OCI-LY7 (cell line): ENCODE measurements at regions not wholly inside any gene's neighbourhood (a gene's known extent, or its start where the extent isn't known, plus 50 kb on each side); places are given as distances from the start of the nearest gene placed in this dataset.

Source experiments
- BruUV-seq: library from RNA; stranded (reverse); fragments of 400-500 nt; replicated peaks from 2 replicates; lab custom pipeline; 2021; lab: Mats Ljungman, UMichigan
- CTCF ChIA-PET: fragments of 300-600 bp; sonication (Branson Sonifier 250); formaldehyde crosslinking; loops from one replicate; lab custom pipeline; 2022; ENCODE audit warnings: antibody characterized with exemption; ENCODE audit not compliant: unreplicated experiment; lab: Charles Lee
- POLR2A ChIA-PET: fragments of 300-600 bp; sonication (Branson Sonifier 250); formaldehyde crosslinking; loops from one replicate; lab custom pipeline; 2022; ENCODE audit warnings: antibody characterized with exemption; lab: Charles Lee
- DNase-seq: peaks from one replicate; pipeline ENCODE4 v3.0.0-alpha.2; 2015; ENCODE audit warnings: low spot score
- H2AFZ ChIP-seq: fragments of 200-600 bp; sonication (generic), shearing (Covaris generic); 2 replicates; pipeline ENCODE4 v1.6.1; 2014; ENCODE audit warnings: mild to moderate bottlenecking, antibody characterized with exemption, low read length, moderate library complexity
- H3K27ac ChIP-seq: fragments of 200-600 bp; sonication (generic); 2 replicates; pipeline ENCODE4 v1.5.1; 2014; ENCODE audit warnings: mixed run types, low read depth, mild to moderate bottlenecking, moderate library complexity, low read length, inconsistent platforms; ENCODE audit not compliant: poor library complexity, severe bottlenecking
- H3K36me3 ChIP-seq: fragments of 200-600 bp; sonication (generic); 2 replicates; pipeline ENCODE4 v1.6.1; 2014; ENCODE audit warnings: mild to moderate bottlenecking, antibody characterized with exemption, low read length, moderate library complexity, mixed read lengths; ENCODE audit not compliant: insufficient read depth
- H3K4me1 ChIP-seq: fragments of 200-600 bp; sonication (generic); 2 replicates; pipeline ENCODE4 v1.5.1; 2014; ENCODE audit warnings: mild to moderate bottlenecking, low read length; ENCODE audit not compliant: insufficient read depth, poor library complexity, severe bottlenecking
- H3K4me2 ChIP-seq: fragments of 200-600 bp; sonication (generic); 2 replicates; pipeline ENCODE4 v1.6.1; 2014; ENCODE audit warnings: mild to moderate bottlenecking, low read length
- H3K4me3 ChIP-seq: fragments of 200-600 bp; sonication (generic); 2 replicates; pipeline ENCODE4 v1.5.1; 2014; ENCODE audit warnings: mild to moderate bottlenecking, low read depth, low read length; ENCODE audit not compliant: poor library complexity, severe bottlenecking
- H3K79me2 ChIP-seq: fragments of 200-600 bp; sonication (generic); 2 replicates; pipeline ENCODE4 v1.6.1; 2016; ENCODE audit warnings: low read depth, mild to moderate bottlenecking, low read length, moderate library complexity, mixed read lengths; ENCODE audit not compliant: insufficient read depth
- H3K9me2 ChIP-seq: fragments of 200-600 bp; sonication (generic); 2 replicates; pipeline ENCODE4 v1.6.1; 2016; ENCODE audit warnings: mild to moderate bottlenecking, low read length, mixed read lengths; ENCODE audit not compliant: insufficient read depth
- H3K9me3 ChIP-seq: fragments of 200-600 bp; sonication (generic); 2 replicates; pipeline ENCODE4 v1.6.1; 2014; ENCODE audit warnings: mild to moderate bottlenecking, mixed run types, low read length, mixed read lengths
- H4K20me1 ChIP-seq: fragments of 200-600 bp; sonication (generic); 2 replicates; pipeline ENCODE4 v1.6.1; 2014; ENCODE audit warnings: mild to moderate bottlenecking, antibody characterized with exemption, low read length, moderate library complexity, mixed read lengths; ENCODE audit not compliant: insufficient read depth
- EZH2phosphoT487 ChIP-seq: fragments of 200-600 bp; sonication (generic); IDR thresholded peaks from 2 replicates; pipeline ENCODE4 v1.6.1; 2018; ENCODE audit warnings: low read depth, borderline replicate concordance, mild to moderate bottlenecking, mixed run types, antibody characterized with exemption, low read length, moderate library complexity, mixed read lengths
- intact Hi-C: fragments of 100-400 bp; cut with micrococcal nuclease; formaldehyde crosslinking; loops from one replicate; pipeline ENCODE4 v1.10.0; 2022; ENCODE audit not compliant: unreplicated experiment
- TF ChIP-seq, protein P1 (sequence below): fragments of 200-600 bp; sonication (generic); conservative IDR thresholded peaks from 2 replicates; pipeline ENCODE4 v1.5.1; 2014; ENCODE audit warnings: mild to moderate bottlenecking, antibody characterized with exemption, low read length, moderate library complexity, mixed read lengths

DNA sequence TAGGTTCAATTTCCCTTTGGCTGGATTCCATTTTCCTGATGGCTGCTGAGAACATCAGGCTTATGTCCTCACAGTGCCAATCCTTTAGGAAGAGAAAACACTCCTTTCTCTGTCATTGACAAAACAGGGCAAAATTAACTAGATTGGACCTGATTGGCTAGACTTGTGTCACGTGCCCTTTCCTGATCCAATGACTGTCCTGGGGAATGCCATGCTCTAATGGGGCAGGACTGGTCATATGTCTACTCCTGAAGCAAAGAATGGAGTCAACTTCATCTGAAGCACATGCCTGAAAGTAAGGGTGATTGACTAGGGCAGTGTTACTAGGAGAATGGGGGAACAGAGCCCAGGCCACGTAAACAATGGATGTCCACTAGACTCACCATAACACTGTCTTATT lies 220.4 kb downstream of the KDR start:
- Histone ChIP-seq H3K4me3 (no peak overlapping the region), H3K27ac (no peak overlapping the region), H3K9me2 (no peaks in the 10 kb centered on the region), H3K4me2 (no peak overlapping the region), H3K36me3 (no peaks in the 10 kb centered on the region), H3K79me2 (no peaks in the 10 kb centered on the region), H2AFZ (no peak overlapping the region), H3K4me1 (peaks cover 8% of the 10 kb centered on the region), H4K20me1 (no peaks in the 10 kb centered on the region), H3K9me3 (0 out of 2 replicates have a peak, but pooled peaks cover 5% of the 10 kb centered on the region)
- TF ChIP-seq, protein P1, sequence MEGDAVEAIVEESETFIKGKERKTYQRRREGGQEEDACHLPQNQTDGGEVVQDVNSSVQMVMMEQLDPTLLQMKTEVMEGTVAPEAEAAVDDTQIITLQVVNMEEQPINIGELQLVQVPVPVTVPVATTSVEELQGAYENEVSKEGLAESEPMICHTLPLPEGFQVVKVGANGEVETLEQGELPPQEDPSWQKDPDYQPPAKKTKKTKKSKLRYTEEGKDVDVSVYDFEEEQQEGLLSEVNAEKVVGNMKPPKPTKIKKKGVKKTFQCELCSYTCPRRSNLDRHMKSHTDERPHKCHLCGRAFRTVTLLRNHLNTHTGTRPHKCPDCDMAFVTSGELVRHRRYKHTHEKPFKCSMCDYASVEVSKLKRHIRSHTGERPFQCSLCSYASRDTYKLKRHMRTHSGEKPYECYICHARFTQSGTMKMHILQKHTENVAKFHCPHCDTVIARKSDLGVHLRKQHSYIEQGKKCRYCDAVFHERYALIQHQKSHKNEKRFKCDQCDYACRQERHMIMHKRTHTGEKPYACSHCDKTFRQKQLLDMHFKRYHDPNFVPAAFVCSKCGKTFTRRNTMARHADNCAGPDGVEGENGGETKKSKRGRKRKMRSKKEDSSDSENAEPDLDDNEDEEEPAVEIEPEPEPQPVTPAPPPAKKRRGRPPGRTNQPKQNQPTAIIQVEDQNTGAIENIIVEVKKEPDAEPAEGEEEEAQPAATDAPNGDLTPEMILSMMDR, result no peak
- no peak for TF ChIP-seq EZH2phosphoT487
- POLR2A ChIA-PET, result no interaction called here
- BruUV-seq, result no TSS peak
- intact Hi-C loops, result no loop called here
- no peak for DNase-seq
- CTCF ChIA-PET, result no interaction called here

DNA sequence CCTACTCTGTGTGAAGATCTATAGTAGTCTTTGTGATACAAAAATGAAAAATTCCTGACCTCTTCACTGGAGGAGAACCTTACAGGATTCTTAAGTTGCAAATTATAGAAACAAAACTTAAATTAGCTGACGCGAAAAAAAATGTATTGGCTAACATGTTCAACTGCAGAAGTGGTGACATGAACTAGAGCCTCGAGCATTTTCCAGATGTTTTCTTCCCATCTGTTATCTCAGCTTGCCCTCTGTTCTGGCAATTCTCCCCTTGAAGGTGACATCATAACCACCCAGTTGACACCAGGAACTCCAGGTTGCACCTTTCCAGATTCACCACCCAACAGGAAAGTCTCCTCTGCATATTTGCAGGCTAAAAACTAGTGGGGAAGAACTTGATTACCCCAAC lies 222.4 kb downstream of the KDR start:
- Histone ChIP-seq H3K4me1 (no peaks in the 10 kb centered on the region), H3K4me3 (no peak overlapping the region), H3K36me3 (no peaks in the 10 kb centered on the region), H4K20me1 (no peaks in the 10 kb centered on the region), H2AFZ (no peak overlapping the region), H3K4me2 (no peak overlapping the region), H3K27ac (no peak overlapping the region), H3K9me3 (0 out of 2 replicates have a peak, but pooled peaks cover 5% of the 10 kb centered on the region), H3K79me2 (no peaks in the 10 kb centered on the region), H3K9me2 (no peaks in the 10 kb centered on the region)
- ChIA-PET CTCF (no interaction called here), POLR2A (no interaction called here)
- TF ChIP-seq, protein P1, result no peak
- TF ChIP-seq EZH2phosphoT487, result no peak
- no peak for DNase-seq
- intact Hi-C loops, result no loop called here
- no TSS peak for BruUV-seq

DNA sequence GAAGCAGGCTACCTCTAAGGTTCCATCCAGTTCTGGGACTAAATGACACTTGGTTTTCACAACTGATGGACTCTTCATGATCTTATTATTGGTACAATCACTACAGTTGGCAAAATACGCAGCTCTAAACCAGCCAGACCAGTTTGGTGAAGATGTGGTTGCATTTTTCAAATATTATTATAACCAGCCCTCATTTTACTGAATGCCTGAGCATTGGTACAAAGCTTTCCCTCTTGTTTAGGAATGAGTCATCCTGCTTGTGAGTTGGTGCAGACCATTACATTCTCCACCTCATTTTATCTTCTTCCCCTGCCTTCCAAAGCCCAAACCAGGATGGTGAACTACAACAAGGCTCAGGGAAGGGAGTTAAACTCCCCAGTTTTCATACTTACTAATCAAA lies 223.1 kb downstream of the KDR start:
- H3K9me2 ChIP-seq, result no peaks in the 10 kb centered on the region
- DNase-seq, result no peak
- H3K9me3 ChIP-seq, result 0 out of 2 replicates have a peak, but pooled peaks cover 5% of the 10 kb centered on the region
- H3K27ac ChIP-seq, result no peak overlapping the region
- ChIA-PET POLR2A (interaction anchor here (0.7 to 1.6 kb wide), 2 partner anchors 10 to 656 kb away, joined by 3 to 4 read pairs; no protein-coding TSS in a partner anchor), CTCF (no interaction called here)
- H3K4me2 ChIP-seq, result no peak overlapping the region
- H3K4me1 ChIP-seq, result no peaks in the 10 kb centered on the region
- H3K79me2 ChIP-seq, result no peaks in the 10 kb centered on the region
- H3K4me3 ChIP-seq, result no peak overlapping the region
- H2AFZ ChIP-seq, result no peak overlapping the region
- no peak for TF ChIP-seq EZH2phosphoT487
- TF ChIP-seq, protein P1, result no peak
- no peaks in the 10 kb centered on the region for H4K20me1 ChIP-seq
- intact Hi-C loops, result no loop called here
- BruUV-seq, result no TSS peak
- H3K36me3 ChIP-seq, result no peaks in the 10 kb centered on the region
